IMR-90 (cell line): ENCODE measurements at regions not wholly inside any gene's neighbourhood (a gene's known extent, or its start where the extent isn't known, plus 50 kb on each side); places are given as distances from the start of the nearest gene placed in this dataset.

Experiments
- ATAC-seq: fragments of 200-7000 bp; cut with Tn5 transposase; 2 replicates; pipeline ENCODE4 v1.9.1; 2020; ENCODE audit warnings: low read depth, mild to moderate bottlenecking, moderate library complexity
- BruUV-seq: library from RNA; stranded (reverse); fragments of 400-500 nt; replicated peaks from 2 replicates; lab custom pipeline; 2021; lab: Mats Ljungman, UMichigan
- CTCF ChIA-PET: fragments of 300-600 bp; formaldehyde crosslinking; extraction: SDS; loops from one replicate; lab custom pipeline; 2021; ENCODE audit warnings: antibody characterized with exemption; lab: Yijun Ruan, JAX
- POLR2A ChIA-PET: fragments of 300-600 bp; sonication (Branson Sonifier 250); formaldehyde crosslinking; loops from one replicate; lab custom pipeline; 2022; ENCODE audit warnings: antibody characterized with exemption; ENCODE audit not compliant: unreplicated experiment; lab: Charles Lee
- DNase-seq: peaks from one replicate; pipeline ENCODE4 v3.0.0; 2013
- H2AFZ ChIP-seq: replicated peaks from 2 replicates; pipeline ENCODE3; 2013; ENCODE audit warnings: low read length, mild to moderate bottlenecking; ENCODE audit not compliant: poor library complexity
- H2AK5ac ChIP-seq: 2 replicates; pipeline ENCODE4 v1.6.1; 2013; ENCODE audit warnings: low read depth, low read length, inconsistent platforms
- H2AK9ac ChIP-seq: replicated peaks from 2 replicates; pipeline ENCODE3; 2013; ENCODE audit warnings: mild to moderate bottlenecking, low read depth, low read length, moderate library complexity; ENCODE audit not compliant: poor library complexity
- H2BK120ac ChIP-seq: 2 replicates; pipeline ENCODE4 v1.6.1; 2013; ENCODE audit warnings: low read depth, low read length, inconsistent platforms
- H2BK15ac ChIP-seq: 3 replicates; pipeline ENCODE4 v1.6.1; 2013; ENCODE audit warnings: low read depth, low read length, inconsistent platforms
- H2BK20ac ChIP-seq: 2 replicates; pipeline ENCODE4 v1.6.1; 2013; ENCODE audit warnings: low read depth, mild to moderate bottlenecking, inconsistent platforms, low read length, moderate library complexity
- H2BK5ac ChIP-seq: 2 replicates; pipeline ENCODE4 v1.6.1; 2013; ENCODE audit warnings: mild to moderate bottlenecking, low read depth, low read length, inconsistent platforms; ENCODE audit not compliant: poor library complexity, severe bottlenecking
- H3K14ac ChIP-seq: replicated peaks from 2 replicates; pipeline ENCODE4 v1.6.1; 2013; ENCODE audit warnings: low read depth, low read length, inconsistent platforms
- H3K18ac ChIP-seq: 2 replicates; pipeline ENCODE4 v1.6.1; 2013; ENCODE audit warnings: low read depth, low read length, control low read depth
- H3K23ac ChIP-seq: 2 replicates; pipeline ENCODE4 v1.6.1; 2013; ENCODE audit warnings: low read depth, low read length, inconsistent platforms
- H3K27ac ChIP-seq: 2 replicates; pipeline ENCODE4 v1.5.1; 2013; ENCODE audit warnings: mild to moderate bottlenecking, control low read depth, low read length; ENCODE audit not compliant: insufficient read depth
- H3K27me3 ChIP-seq: 2 replicates; pipeline ENCODE4 v1.6.1; 2013; ENCODE audit warnings: low read length; ENCODE audit not compliant: control insufficient read depth, insufficient read depth
- H3K36me3 ChIP-seq: 2 replicates; pipeline ENCODE4 v1.6.1; 2013; ENCODE audit warnings: low read length, mixed read lengths; ENCODE audit not compliant: control insufficient read depth, insufficient read depth
- H3K4ac ChIP-seq: 2 replicates; pipeline ENCODE4 v1.6.1; 2013; ENCODE audit warnings: low read depth, low read length, inconsistent platforms
- H3K4me1 ChIP-seq: 2 replicates; pipeline ENCODE4 v1.6.1; 2013; ENCODE audit warnings: low read length, mixed read lengths; ENCODE audit not compliant: control insufficient read depth, insufficient read depth
- H3K4me2 ChIP-seq: 2 replicates; pipeline ENCODE4 v1.6.1; 2013; ENCODE audit warnings: low read depth, mild to moderate bottlenecking, control low read depth, low read length, moderate library complexity
- H3K4me3 ChIP-seq: 2 replicates; pipeline ENCODE4 v1.5.1; 2013; ENCODE audit warnings: low read depth, mild to moderate bottlenecking, control low read depth, low read length, moderate library complexity; ENCODE audit not compliant: insufficient read depth
- H3K56ac ChIP-seq: 2 replicates; pipeline ENCODE4 v1.6.1; 2013; ENCODE audit warnings: low read length, inconsistent platforms; ENCODE audit not compliant: insufficient read depth; ENCODE audit errors: extremely low read depth
- H3K79me1 ChIP-seq, 2 experiments: 2 replicates each; pipeline ENCODE4 v1.6.1; 2013; ENCODE audit warnings: low read length in 2 of 2, inconsistent platforms in 1 of 2, low read depth in 1 of 2
- H3K9ac ChIP-seq: 2 replicates; pipeline ENCODE4 v1.6.1; 2013; ENCODE audit warnings: low read depth, low read length, control low read depth
- H3K9me1 ChIP-seq: 2 replicates; pipeline ENCODE4 v1.6.1; 2013; ENCODE audit warnings: low read length, inconsistent platforms; ENCODE audit not compliant: insufficient read depth
- H3K9me3 ChIP-seq: 2 replicates; pipeline ENCODE4 v1.6.1; 2013; ENCODE audit warnings: low read length; ENCODE audit not compliant: control insufficient read depth, insufficient read depth
- H4K20me1 ChIP-seq: 2 replicates; pipeline ENCODE4 v1.6.1; 2013; ENCODE audit warnings: low read length, inconsistent platforms; ENCODE audit not compliant: insufficient read depth
- H4K5ac ChIP-seq: 2 replicates; pipeline ENCODE4 v1.6.1; 2013; ENCODE audit warnings: mild to moderate bottlenecking, low read depth, low read length, control low read depth
- H4K8ac ChIP-seq, 2 experiments: 2 replicates each; pipeline ENCODE4 v1.6.1; 2013; ENCODE audit warnings: low read depth in 2 of 2, low read length in 2 of 2, control low read depth in 1 of 2, inconsistent platforms in 1 of 2
- H4K91ac ChIP-seq: 2 replicates; pipeline ENCODE4 v1.6.1; 2013; ENCODE audit warnings: low read depth, low read length, inconsistent platforms; ENCODE audit not compliant: insufficient read depth
- BHLHE40 ChIP-seq: fragments of 150-350 bp; IDR thresholded peaks from 2 replicates; pipeline ENCODE4 v1.6.1; 2016; ENCODE audit warnings: mild to moderate bottlenecking, low read depth, low read length
- CEBPB ChIP-seq: IDR thresholded peaks from 2 replicates; pipeline ENCODE4 v1.6.1; 2012; ENCODE audit warnings: low read depth, low read length, improper control_type of control experiment
- CTCF ChIP-seq: conservative IDR thresholded peaks from 2 replicates; pipeline ENCODE4 v1.5.1; 2012; ENCODE audit warnings: mild to moderate bottlenecking, low read depth, low read length, improper control_type of control experiment
- FOS ChIP-seq: fragments of 150-350 bp; IDR thresholded peaks from 2 replicates; pipeline ENCODE4 v1.6.1; 2016; ENCODE audit warnings: low read depth, low read length
- MAFK ChIP-seq: IDR thresholded peaks from 2 replicates; pipeline ENCODE4 v1.6.1; 2012; ENCODE audit warnings: low read depth, low read length, improper control_type of control experiment
- MAZ ChIP-seq: IDR thresholded peaks from 2 replicates; pipeline ENCODE4 v1.6.1; 2012; ENCODE audit warnings: low read depth, mild to moderate bottlenecking, low read length, improper control_type of control experiment, moderate library complexity, borderline replicate concordance
- MXI1 ChIP-seq: IDR thresholded peaks from 2 replicates; pipeline ENCODE4 v1.6.1; 2012; ENCODE audit warnings: low read depth, mild to moderate bottlenecking, low read length, moderate library complexity, borderline replicate concordance
- POLR2A ChIP-seq: IDR thresholded peaks from 2 replicates; pipeline ENCODE4 v1.6.1; 2012; ENCODE audit warnings: mild to moderate bottlenecking, low read depth, low read length
- RAD21 ChIP-seq: IDR thresholded peaks from 2 replicates; pipeline ENCODE4 v1.6.1; 2012; ENCODE audit warnings: low read length, improper control_type of control experiment
- RCOR1 ChIP-seq: IDR thresholded peaks from 2 replicates; pipeline ENCODE4 v1.6.1; 2012; ENCODE audit warnings: mild to moderate bottlenecking, low read length, improper control_type of control experiment; ENCODE audit not compliant: insufficient replicate concordance
- RFX5 ChIP-seq: IDR thresholded peaks from 2 replicates; pipeline ENCODE4 v1.8.0; 2012; ENCODE audit warnings: low read depth, mild to moderate bottlenecking, low read length, moderate library complexity
- WGBS, 2 experiments: methylation state at CpG; one replicate each; pipeline versions ENCODE4 v1.1.5 to v1.1.7; 2013; ENCODE audit warnings: missing lambda C conversion rate in 2 of 2; ENCODE audit not compliant: insufficient read length in 1 of 2; ENCODE audit errors: extremely low coverage in 2 of 2; 5-methylcytosine and 5-hydroxymethylcytosine counted together
- dilution Hi-C: fragments of 300-500 bp; cut with HindIII; formaldehyde crosslinking; loops from one replicate; pipeline ENCODE4 v1.14.3; 2018; ENCODE audit warnings: low sequenced_read_pairs; ENCODE audit not compliant: unreplicated experiment
- in situ Hi-C: fragments of 300-500 bp; cut with MboI; formaldehyde crosslinking; loops from 3 replicates; pipeline ENCODE4 v1.14.3; 2019; ENCODE audit warnings: low sequenced_read_pairs, inconsistent platforms, mixed read lengths
- intact Hi-C: fragments of 100-400 bp; cut with micrococcal nuclease; formaldehyde crosslinking; loops from 2 replicates; pipeline ENCODE4 v1.10.0; 2022
- TF ChIP-seq, protein P1 (sequence below): fragments of 150-350 bp; IDR thresholded peaks from 2 replicates; pipeline ENCODE4 v1.6.1; 2017; ENCODE audit warnings: mild to moderate bottlenecking, antibody characterized with exemption, low read length, low read depth
- TF ChIP-seq, protein P2 (sequence below): fragments of 150-350 bp; IDR thresholded peaks from 2 replicates; pipeline ENCODE4 v1.6.1; 2016; ENCODE audit warnings: low read depth, mild to moderate bottlenecking, low read length, moderate library complexity, borderline replicate concordance

GRCh38 chr6:22468256-22468965, 101.0 kb upstream of the HDGFL1 start:
- in situ Hi-C loops, result no loop called here
- Histone ChIP-seq H4K5ac (no peak overlapping the region), H3K18ac (no peak overlapping the region), H3K14ac (no peak overlapping the region), H3K27me3 (no peaks in the 10 kb centered on the region), H3K4me1 (peaks cover 4% of the 10 kb centered on the region; the same call in 1 of the 2 replicates), H3K4me3 (no peak overlapping the region), H3K9ac (no peak overlapping the region), H4K20me1 (no peaks in the 10 kb centered on the region), H3K23ac (no peak overlapping the region), H2AK5ac (no peak overlapping the region), H4K91ac (no peak overlapping the region), H3K4me2 (no peak overlapping the region), H4K8ac (no peak overlapping the region), H3K56ac (no peak overlapping the region), H2BK15ac (no peak overlapping the region), H3K27ac (no peak overlapping the region), H2BK120ac (no peak overlapping the region), H3K9me3 (no peaks in the 10 kb centered on the region), H2AK9ac (no peak overlapping the region), H2BK20ac (no peak overlapping the region), H2BK5ac (no peak overlapping the region), H3K9me1 (no peaks in the 10 kb centered on the region), H3K36me3 (no peaks in the 10 kb centered on the region), H3K4ac (no peak overlapping the region), H3K79me1 (no peaks in the 10 kb centered on the region), H2AFZ (no peak overlapping the region)
- POLR2A ChIA-PET, result no interaction called here
- no CpG with 5 or more reads among the region's 2 CpGs for WGBS, 2 experiments
- CTCF ChIA-PET, result no interaction called here
- intact Hi-C loops, result no loop called here
- 0 out of 2 replicates have a peak, but pooled peaks have one; percentile 46 for ATAC-seq
- no TSS peak for BruUV-seq
- DNase-seq, result peak; percentile 58
- dilution Hi-C loops, result no loop called here
- TF ChIP-seq BHLHE40 (no peak), FOS (no peak), RCOR1 (no peak), CEBPB (no peak), RFX5 (no peak), RAD21 (no peak), MXI1 (no peak), MAZ (no peak), POLR2A (no peak), CTCF (no peak), MAFK (no peak)
- TF ChIP-seq, protein P1, sequence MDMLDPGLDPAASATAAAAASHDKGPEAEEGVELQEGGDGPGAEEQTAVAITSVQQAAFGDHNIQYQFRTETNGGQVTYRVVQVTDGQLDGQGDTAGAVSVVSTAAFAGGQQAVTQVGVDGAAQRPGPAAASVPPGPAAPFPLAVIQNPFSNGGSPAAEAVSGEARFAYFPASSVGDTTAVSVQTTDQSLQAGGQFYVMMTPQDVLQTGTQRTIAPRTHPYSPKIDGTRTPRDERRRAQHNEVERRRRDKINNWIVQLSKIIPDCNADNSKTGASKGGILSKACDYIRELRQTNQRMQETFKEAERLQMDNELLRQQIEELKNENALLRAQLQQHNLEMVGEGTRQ, result no peak
- TF ChIP-seq, protein P2, sequence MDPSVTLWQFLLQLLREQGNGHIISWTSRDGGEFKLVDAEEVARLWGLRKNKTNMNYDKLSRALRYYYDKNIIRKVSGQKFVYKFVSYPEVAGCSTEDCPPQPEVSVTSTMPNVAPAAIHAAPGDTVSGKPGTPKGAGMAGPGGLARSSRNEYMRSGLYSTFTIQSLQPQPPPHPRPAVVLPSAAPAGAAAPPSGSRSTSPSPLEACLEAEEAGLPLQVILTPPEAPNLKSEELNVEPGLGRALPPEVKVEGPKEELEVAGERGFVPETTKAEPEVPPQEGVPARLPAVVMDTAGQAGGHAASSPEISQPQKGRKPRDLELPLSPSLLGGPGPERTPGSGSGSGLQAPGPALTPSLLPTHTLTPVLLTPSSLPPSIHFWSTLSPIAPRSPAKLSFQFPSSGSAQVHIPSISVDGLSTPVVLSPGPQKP, result no peak
